Endothelial cell of umbilical vein (primary cell): ENCODE measurements at regions not wholly inside any gene's neighbourhood (a gene's known extent, or its start where the extent isn't known, plus 50 kb on each side); places are given as distances from the start of the nearest gene placed in this dataset.

Source experiments
- BruUV-seq: library from RNA; stranded (reverse); fragments of 400-500 nt; replicated peaks from 2 replicates; lab custom pipeline; 2021; lab: Mats Ljungman, UMichigan
- CTCF ChIA-PET: fragments of 300-600, 350-600 bp; sonication (Branson Sonifier 250); formaldehyde crosslinking; loops from one replicate; lab custom pipeline; 2021; ENCODE audit warnings: antibody characterized with exemption, inconsistent platforms; lab: Charles Lee
- POLR2A ChIA-PET: fragments of 300-600, 350-600 bp; sonication (Branson Sonifier 250); formaldehyde crosslinking; loops from one replicate; lab custom pipeline; 2021; ENCODE audit warnings: antibody characterized with exemption, inconsistent platforms; lab: Charles Lee
- DNase-seq: peaks from one replicate; pipeline ENCODE4 v3.0.0-alpha.2; 2011; ENCODE audit warnings: low read depth, low spot score
- FAIRE-seq: peaks from 2 replicates; lab custom pipeline; 2011; peaks lifted over from hg19 to GRCh38; lab: Jason Lieb, UNC
- H2AFZ ChIP-seq: 2 replicates; pipeline ENCODE4 v1.6.0; 2012; ENCODE audit warnings: low read depth, low read length, control low read depth, inconsistent platforms
- H3K27ac ChIP-seq: 2 replicates; pipeline ENCODE4 v1.5.1; 2011; ENCODE audit warnings: low read depth, mild to moderate bottlenecking, control low read depth, low read length, moderate library complexity; ENCODE audit not compliant: insufficient read depth
- H3K27me3 ChIP-seq, 2 experiments: 2 replicates each; pipeline versions ENCODE4 v1.6.0 to v1.6.1; 2011; ENCODE audit warnings: low read length in 2 of 2, mixed read lengths in 1 of 2; ENCODE audit not compliant: control insufficient read depth in 2 of 2, insufficient read depth in 2 of 2
- H3K36me3 ChIP-seq, 2 experiments: 2 replicates in 1 of 2; 3 replicates in 1 of 2; pipeline ENCODE4 v1.5.1; 2011; ENCODE audit warnings: low read length in 2 of 2, mild to moderate bottlenecking in 1 of 2, moderate library complexity in 1 of 2; ENCODE audit not compliant: control insufficient read depth in 2 of 2, insufficient read depth in 2 of 2; ENCODE audit errors: extremely low read depth in 1 of 2
- H3K4me1 ChIP-seq: 3 replicates; pipeline ENCODE4 v1.5.1; 2011; ENCODE audit warnings: mild to moderate bottlenecking, low read length; ENCODE audit not compliant: control insufficient read depth, insufficient read depth; ENCODE audit errors: extremely low read depth
- H3K4me2 ChIP-seq: 2 replicates; pipeline ENCODE4 v1.6.1; 2011; ENCODE audit warnings: low read length, control low read depth, mixed read lengths; ENCODE audit not compliant: insufficient read depth
- H3K4me3 ChIP-seq, 3 experiments: fragments of 200-600 bp in 1 of 3; sonication (generic), shearing (Covaris generic) in 1 of 3; replicated peaks in 1 of 3; 2 replicates each; pipeline ENCODE4 v1.5.1; 2011 to 2016; ENCODE audit warnings: control low read depth in 3 of 3, low read length in 3 of 3, mild to moderate bottlenecking in 2 of 3, inconsistent platforms in 1 of 3, low read depth in 1 of 3, moderate library complexity in 1 of 3; ENCODE audit not compliant: insufficient read depth in 1 of 3
- H3K79me2 ChIP-seq: 2 replicates; pipeline ENCODE4 v1.6.0; 2012; ENCODE audit warnings: low read length, inconsistent platforms; ENCODE audit not compliant: control insufficient read depth, insufficient read depth
- H3K9ac ChIP-seq: replicated peaks from 2 replicates; pipeline ENCODE3; 2011; ENCODE audit warnings: low read length, control low read depth; ENCODE audit not compliant: insufficient read depth; ENCODE audit errors: extremely low read depth
- H3K9me1 ChIP-seq: replicated peaks from 3 replicates; pipeline ENCODE4 v1.6.0; 2011; ENCODE audit warnings: mild to moderate bottlenecking, low read length; ENCODE audit not compliant: control insufficient read depth, insufficient read depth; ENCODE audit errors: extremely low read depth
- H3K9me3 ChIP-seq: replicated peaks from 2 replicates; pipeline ENCODE4 v1.5.1; 2012; ENCODE audit warnings: low read length, inconsistent platforms; ENCODE audit not compliant: control insufficient read depth, insufficient read depth
- H4K20me1 ChIP-seq: replicated peaks from 2 replicates; pipeline ENCODE3; 2011; ENCODE audit warnings: mild to moderate bottlenecking, low read length; ENCODE audit not compliant: control insufficient read depth, insufficient read depth; ENCODE audit errors: extremely low read depth
- GATA2 ChIP-seq: IDR thresholded peaks from 2 replicates; pipeline ENCODE4 v1.7.0; 2011; ENCODE audit warnings: low read depth, mild to moderate bottlenecking, moderate library complexity, mixed read lengths, low read length; ENCODE audit not compliant: insufficient read length, insufficient read depth
- JUN ChIP-seq: IDR thresholded peaks from 2 replicates; pipeline ENCODE4 v1.6.1; 2011; ENCODE audit warnings: borderline replicate concordance, low read depth; ENCODE audit not compliant: insufficient read length, insufficient read depth
- MAX ChIP-seq: IDR thresholded peaks from 2 replicates; pipeline ENCODE4 v1.6.1; 2011; ENCODE audit not compliant: insufficient read depth, insufficient read length
- POLR2A ChIP-seq: IDR thresholded peaks from 2 replicates; pipeline ENCODE4 v1.6.1; 2012; ENCODE audit warnings: low read depth, mild to moderate bottlenecking, control low read depth, low read length
- POLR2AphosphoS5 ChIP-seq: IDR thresholded peaks from 2 replicates; pipeline ENCODE4 v1.6.1; 2012; ENCODE audit warnings: low read depth, mild to moderate bottlenecking, control low read depth, low read length, moderate library complexity; ENCODE audit not compliant: insufficient read depth
- dilution Hi-C: fragments of 300-500 bp; cut with MboI; formaldehyde crosslinking; loops from one replicate; pipeline ENCODE4 v1.15.0; 2019; ENCODE audit warnings: low sequenced_read_pairs; ENCODE audit not compliant: extremely low pct_ligation_motif_present
- intact Hi-C: fragments of 100-400 bp; cut with micrococcal nuclease; formaldehyde crosslinking; loops from one replicate; pipeline ENCODE4 v1.10.0; 2022
- TF ChIP-seq, protein P1 (sequence below), 2 donors: IDR thresholded peaks; 1 replicate in 1 of 2; 2 replicates in 1 of 2; pipeline ENCODE4 v1.5.1; 2011; ENCODE audit warnings: low read length in 2 of 2, mild to moderate bottlenecking in 2 of 2, moderate library complexity in 2 of 2, control low read depth in 1 of 2, inconsistent platforms in 1 of 2, low read depth in 1 of 2; ENCODE audit not compliant: insufficient read depth in 1 of 2; ENCODE audit errors: extremely low read depth in 1 of 2

- Histone ChIP-seq H3K4me2 (no peak overlapping the region), H3K36me3 (no peaks in the 10 kb centered on the region), H3K27me3 (no peaks in the 10 kb centered on the region), H3K9ac (no peak overlapping the region), H3K4me3 (no peak overlapping the region), H3K9me3 (no peaks in the 10 kb centered on the region), H4K20me1 (no peaks in the 10 kb centered on the region), H2AFZ (no peak overlapping the region), H3K27ac (no peak overlapping the region), H3K9me1 (no peaks in the 10 kb centered on the region), H3K4me1 (no peaks in the 10 kb centered on the region), H3K79me2 (no peaks in the 10 kb centered on the region)
- no peak for FAIRE-seq
- dilution Hi-C loops (no loop called here), intact Hi-C loops (no loop called here)
- TF ChIP-seq GATA2 (no peak), POLR2A (no peak)
- no TSS peak for BruUV-seq
- CTCF ChIA-PET: no interaction called here
- DNase-seq: no peak
- POLR2A ChIA-PET: no interaction called here
Measured at GRCh38 chr16:66155933-66156332, 210.6 kb upstream of the CDH5 start.

- Histone ChIP-seq H4K20me1 (no peaks in the 10 kb centered on the region), H3K4me3 (no peak overlapping the region), H3K9ac (no peak overlapping the region), H3K79me2 (no peaks in the 10 kb centered on the region), H3K4me2 (no peak overlapping the region), H3K9me1 (no peaks in the 10 kb centered on the region), H2AFZ (no peak overlapping the region), H3K9me3 (no peaks in the 10 kb centered on the region), H3K4me1 (no peaks in the 10 kb centered on the region), H3K27ac (no peak overlapping the region), H3K27me3 (no peaks in the 10 kb centered on the region), H3K36me3 (no peaks in the 10 kb centered on the region)
- CTCF ChIA-PET: interaction anchor here (1.4 kb wide), 1 partner anchor 11 kb away, joined by 4 read pairs; no protein-coding TSS in a partner anchor
- no TSS peak for BruUV-seq
- TF ChIP-seq JUN (no peak), GATA2 (no peak), MAX (no peak), POLR2AphosphoS5 (no peak), POLR2A (no peak)
- TF ChIP-seq, protein P1, sequence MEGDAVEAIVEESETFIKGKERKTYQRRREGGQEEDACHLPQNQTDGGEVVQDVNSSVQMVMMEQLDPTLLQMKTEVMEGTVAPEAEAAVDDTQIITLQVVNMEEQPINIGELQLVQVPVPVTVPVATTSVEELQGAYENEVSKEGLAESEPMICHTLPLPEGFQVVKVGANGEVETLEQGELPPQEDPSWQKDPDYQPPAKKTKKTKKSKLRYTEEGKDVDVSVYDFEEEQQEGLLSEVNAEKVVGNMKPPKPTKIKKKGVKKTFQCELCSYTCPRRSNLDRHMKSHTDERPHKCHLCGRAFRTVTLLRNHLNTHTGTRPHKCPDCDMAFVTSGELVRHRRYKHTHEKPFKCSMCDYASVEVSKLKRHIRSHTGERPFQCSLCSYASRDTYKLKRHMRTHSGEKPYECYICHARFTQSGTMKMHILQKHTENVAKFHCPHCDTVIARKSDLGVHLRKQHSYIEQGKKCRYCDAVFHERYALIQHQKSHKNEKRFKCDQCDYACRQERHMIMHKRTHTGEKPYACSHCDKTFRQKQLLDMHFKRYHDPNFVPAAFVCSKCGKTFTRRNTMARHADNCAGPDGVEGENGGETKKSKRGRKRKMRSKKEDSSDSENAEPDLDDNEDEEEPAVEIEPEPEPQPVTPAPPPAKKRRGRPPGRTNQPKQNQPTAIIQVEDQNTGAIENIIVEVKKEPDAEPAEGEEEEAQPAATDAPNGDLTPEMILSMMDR (IDR thresholded peaks at IDR 0.05; ENCODE audit: extremely low read depth in 1 of 2, insufficient read depth in 1 of 2, low read depth in 1 of 2, low read length in 2 of 2): no peak
- intact Hi-C loops: no loop called here
- no peak for FAIRE-seq
- no peak for DNase-seq
- dilution Hi-C loops: no loop called here
- POLR2A ChIA-PET: no interaction called here
Measured at GRCh38 chr16:66154801-66155200, 211.7 kb upstream of the CDH5 start.
